ENCODE measurements at regions not wholly inside any gene's neighbourhood (a gene's known extent, or its start where the extent isn't known, plus 50 kb on each side); places are given as distances from the start of the nearest gene placed in this dataset.

GRCh38 chr22:27474711-27475547, 326.6 kb downstream of the MN1 start:
- H3K27me3 ChIP-seq (replicated peaks; ENCODE audit: insufficient read depth, low read depth, low read length, poor library complexity), result no peaks in the 10 kb centered on the region
- H3K4me3 ChIP-seq (ENCODE audit: low read depth, low read length, poor library complexity, severe bottlenecking), result no peak overlapping the region
- no peak for TF ChIP-seq CTCF (conservative IDR thresholded peaks at IDR 0.05; ENCODE audit: low read depth, low read length)
- no peak for TF ChIP-seq EZH2 (IDR thresholded peaks at IDR 0.05; ENCODE audit: borderline replicate concordance, low read depth, low read length, poor library complexity, severe bottlenecking)
- H3K36me3 ChIP-seq (ENCODE audit: insufficient read depth, low read length, poor library complexity, severe bottlenecking), result no peaks in the 10 kb centered on the region
- DNase-seq (ENCODE audit: low spot score), result peak; percentile 65
- POLR2A ChIA-PET (ENCODE audit: low non-redundant PET), result interaction anchor here (0.6 kb wide), 2 partner anchors 46 to 106 kb away, joined by 3 to 8 read pairs; no protein-coding TSS in a partner anchor
- no TSS peak for BruUV-seq (replicated peaks)
- CTCF ChIA-PET, result no interaction called here
- intact Hi-C loops (cut with micrococcal nuclease; ENCODE audit: unreplicated experiment), result no loop called here
- H3K27ac ChIP-seq (ENCODE audit: low read depth, low read length, poor library complexity, severe bottlenecking), result no peak overlapping the region
- peaks cover 13% of the 10 kb centered on the region for H3K4me1 ChIP-seq (ENCODE audit: insufficient read depth, low read length, poor library complexity, severe bottlenecking)
- H3K9me3 ChIP-seq (ENCODE audit: low read depth, low read length, poor library complexity, severe bottlenecking), result no peaks in the 10 kb centered on the region

GRCh38 chr22:27475548-27475897, 326.0 kb downstream of the MN1 start:
- DNase-seq (ENCODE audit: low spot score), result no peak
- H3K36me3 ChIP-seq (ENCODE audit: insufficient read depth, low read length, poor library complexity, severe bottlenecking), result no peaks in the 10 kb centered on the region
- TF ChIP-seq EZH2 (IDR thresholded peaks at IDR 0.05; ENCODE audit: borderline replicate concordance, low read depth, low read length, poor library complexity, severe bottlenecking) (no peak), CTCF (conservative IDR thresholded peaks at IDR 0.05; ENCODE audit: low read depth, low read length) (no peak)
- no peaks in the 10 kb centered on the region for H3K27me3 ChIP-seq (replicated peaks; ENCODE audit: insufficient read depth, low read depth, low read length, poor library complexity)
- H3K9me3 ChIP-seq (ENCODE audit: low read depth, low read length, poor library complexity, severe bottlenecking), result no peaks in the 10 kb centered on the region
- CTCF ChIA-PET, result no interaction called here
- peaks cover 13% of the 10 kb centered on the region for H3K4me1 ChIP-seq (ENCODE audit: insufficient read depth, low read length, poor library complexity, severe bottlenecking)
- H3K4me3 ChIP-seq (ENCODE audit: low read depth, low read length, poor library complexity, severe bottlenecking), result no peak overlapping the region
- POLR2A ChIA-PET (ENCODE audit: low non-redundant PET), result no interaction called here
- no TSS peak for BruUV-seq (replicated peaks)
- intact Hi-C loops (cut with micrococcal nuclease; ENCODE audit: unreplicated experiment), result no loop called here
- no peak overlapping the region for H3K27ac ChIP-seq (ENCODE audit: low read depth, low read length, poor library complexity, severe bottlenecking)

- intact Hi-C loops (cut with micrococcal nuclease; ENCODE audit: unreplicated experiment), result no loop called here
- POLR2A ChIA-PET (ENCODE audit: low non-redundant PET), result no interaction called here
These were observed 325.2 kb downstream of the MN1 start for GRCh38 chr22:27476318-27476717.

More at GRCh38 chr22:27476318-27476717, 325.2 kb downstream of the MN1 start:
- Histone ChIP-seq H3K27me3 (replicated peaks; ENCODE audit: insufficient read depth, low read depth, low read length, poor library complexity) (no peaks in the 10 kb centered on the region), H3K36me3 (ENCODE audit: insufficient read depth, low read length, poor library complexity, severe bottlenecking) (no peaks in the 10 kb centered on the region), H3K9me3 (ENCODE audit: low read depth, low read length, poor library complexity, severe bottlenecking) (no peaks in the 10 kb centered on the region), H3K4me1 (ENCODE audit: insufficient read depth, low read length, poor library complexity, severe bottlenecking) (peaks cover 13% of the 10 kb centered on the region), H3K4me3 (ENCODE audit: low read depth, low read length, poor library complexity, severe bottlenecking) (no peak overlapping the region), H3K27ac (ENCODE audit: low read depth, low read length, poor library complexity, severe bottlenecking) (no peak overlapping the region)
- TF ChIP-seq EZH2 (IDR thresholded peaks at IDR 0.05; ENCODE audit: borderline replicate concordance, low read depth, low read length, poor library complexity, severe bottlenecking), result no peak
- TF ChIP-seq CTCF (conservative IDR thresholded peaks at IDR 0.05; ENCODE audit: low read depth, low read length), result no peak
- BruUV-seq (replicated peaks), result no TSS peak
- DNase-seq (ENCODE audit: low spot score), result no peak
- CTCF ChIA-PET, result no interaction called here

Measured in A673 (cell line).